COLO829 (cell line): ENCODE measurements at regions not wholly inside any gene's neighbourhood (a gene's known extent, or its start where the extent isn't known, plus 50 kb on each side); places are given as distances from the start of the nearest gene placed in this dataset.
A peak's percentile ranks its signal among the peaks of the same experiment; 100 is the strongest.

Experiments
- DNase-seq: peaks from one replicate; pipeline ENCODE4 v3.0.0; 2012; ENCODE audit warnings: low spot score

- DNase-seq = peak; percentile 57
Observed at GRCh38 chr3:40858364-40859115, 333.8 kb downstream of the ZNF621 start.

- DNase-seq = no peak
Observed at GRCh38 chr3:40862946-40863345, 336.4 kb upstream of the CTNNB1 start.

DNA sequence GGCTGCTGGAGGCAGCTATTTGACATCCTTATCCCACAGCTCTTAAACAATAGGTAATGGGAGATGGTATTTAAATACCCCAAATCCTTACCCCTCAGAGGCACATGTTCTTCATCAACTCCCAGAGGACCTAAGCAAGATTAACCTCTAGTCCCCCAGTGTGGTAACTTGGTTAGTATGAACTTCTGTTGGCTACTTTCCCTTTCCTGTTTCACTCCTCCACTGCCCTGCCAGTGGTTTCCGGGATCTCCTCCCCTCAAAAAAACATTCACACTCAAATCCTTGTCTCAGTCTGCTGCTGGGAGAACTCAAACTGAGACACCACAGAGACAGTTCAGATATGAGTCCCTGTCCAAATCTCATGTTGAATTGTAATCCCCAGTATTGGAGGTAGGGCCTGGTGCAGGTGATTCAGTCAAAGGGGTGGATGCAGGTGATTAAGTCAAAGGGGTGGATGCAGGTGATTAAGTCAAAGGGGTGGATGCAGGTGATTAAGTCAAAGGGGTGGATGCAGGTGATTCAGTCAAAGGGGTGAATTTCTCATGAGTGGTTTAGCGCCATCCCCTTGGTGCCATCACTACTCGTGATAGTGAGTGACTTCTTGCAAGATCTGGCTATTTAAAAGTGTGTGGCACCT lies 335.0 kb upstream of the CTNNB1 start:
- DNase-seq = no peak

DNA sequence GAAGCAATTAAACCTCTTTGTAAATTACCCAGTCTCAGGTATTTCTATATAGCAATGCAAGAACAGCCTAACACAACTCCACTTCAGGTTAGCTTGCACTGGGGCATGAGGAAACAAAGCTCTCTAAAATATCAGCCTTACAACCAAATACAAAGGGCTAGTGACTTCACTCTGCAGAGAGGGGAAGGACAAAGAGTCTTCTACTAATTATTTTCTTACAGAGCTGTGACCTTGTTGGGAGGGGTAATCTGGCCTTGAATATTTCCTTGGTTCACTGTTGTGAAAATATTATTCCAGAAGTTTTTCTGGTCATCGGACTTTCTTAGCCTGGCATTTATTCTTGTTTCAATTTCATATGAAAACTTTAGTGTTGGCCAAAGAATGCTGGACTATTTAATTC lies 334.4 kb upstream of the CTNNB1 start:
- DNase-seq = no peak

DNA sequence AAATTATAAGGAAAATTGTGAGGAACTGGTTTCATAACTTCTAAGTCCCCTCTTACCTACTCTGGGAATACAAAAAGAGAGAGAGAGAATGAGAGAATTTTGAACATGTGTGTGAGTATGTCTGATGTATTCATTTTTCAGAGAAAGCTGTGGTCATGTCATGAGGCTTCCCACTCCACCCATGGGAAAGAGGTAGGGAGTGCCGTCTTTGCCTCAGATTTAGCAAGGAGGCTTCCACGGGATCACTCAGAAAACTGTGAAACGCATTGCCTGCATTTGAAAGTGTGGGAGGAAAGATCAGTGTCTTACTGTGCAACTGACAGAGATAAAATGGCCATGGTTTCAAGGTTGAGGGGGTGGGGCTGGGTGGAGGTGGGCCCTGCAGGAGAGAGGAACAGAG lies 331.5 kb upstream of the CTNNB1 start:
- no peak for DNase-seq

DNA sequence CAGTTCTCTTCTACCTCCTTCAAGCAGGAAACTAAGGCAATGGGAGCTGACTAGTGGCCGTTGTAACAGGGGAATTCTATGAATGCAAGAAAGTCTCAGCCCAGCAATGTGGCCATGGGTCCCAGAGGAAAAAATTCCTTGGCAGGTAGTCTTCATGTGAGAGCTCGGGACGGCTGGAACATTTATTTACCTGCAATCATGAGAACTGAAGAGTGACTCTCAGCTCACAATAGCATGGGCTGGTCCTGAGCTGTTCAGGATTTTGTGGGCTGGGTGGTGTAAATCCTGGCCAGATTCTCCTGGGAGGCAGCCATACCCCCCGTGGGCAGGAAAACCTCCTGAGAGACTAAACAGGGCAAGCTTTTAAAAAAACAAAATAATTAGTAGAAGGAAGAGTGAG lies 330.3 kb upstream of the CTNNB1 start:
- no peak for DNase-seq

GRCh38 chr3:40869939-40870338 lies 329.4 kb upstream of the CTNNB1 start:
- DNase-seq = no peak

DNA sequence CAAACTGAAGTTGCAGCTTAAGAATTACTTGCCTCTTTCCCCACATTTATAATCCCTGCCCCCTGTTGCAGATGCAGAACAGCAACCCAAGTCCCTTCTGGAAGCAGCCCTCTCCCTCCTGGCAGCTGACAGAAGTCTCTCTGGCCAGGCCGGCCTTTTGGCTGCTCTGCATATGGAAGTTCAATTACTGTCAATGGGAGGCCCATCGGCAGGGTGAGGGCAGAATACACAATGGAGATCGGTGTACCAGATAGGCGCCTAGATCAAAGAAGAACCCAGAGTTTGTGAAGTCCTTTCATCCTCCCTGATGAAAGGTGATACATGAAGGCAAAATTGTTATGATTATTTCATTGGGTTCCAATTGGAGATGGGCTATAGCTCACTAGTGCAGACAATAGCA lies 327.9 kb upstream of the CTNNB1 start:
- DNase-seq = no peak

DNA sequence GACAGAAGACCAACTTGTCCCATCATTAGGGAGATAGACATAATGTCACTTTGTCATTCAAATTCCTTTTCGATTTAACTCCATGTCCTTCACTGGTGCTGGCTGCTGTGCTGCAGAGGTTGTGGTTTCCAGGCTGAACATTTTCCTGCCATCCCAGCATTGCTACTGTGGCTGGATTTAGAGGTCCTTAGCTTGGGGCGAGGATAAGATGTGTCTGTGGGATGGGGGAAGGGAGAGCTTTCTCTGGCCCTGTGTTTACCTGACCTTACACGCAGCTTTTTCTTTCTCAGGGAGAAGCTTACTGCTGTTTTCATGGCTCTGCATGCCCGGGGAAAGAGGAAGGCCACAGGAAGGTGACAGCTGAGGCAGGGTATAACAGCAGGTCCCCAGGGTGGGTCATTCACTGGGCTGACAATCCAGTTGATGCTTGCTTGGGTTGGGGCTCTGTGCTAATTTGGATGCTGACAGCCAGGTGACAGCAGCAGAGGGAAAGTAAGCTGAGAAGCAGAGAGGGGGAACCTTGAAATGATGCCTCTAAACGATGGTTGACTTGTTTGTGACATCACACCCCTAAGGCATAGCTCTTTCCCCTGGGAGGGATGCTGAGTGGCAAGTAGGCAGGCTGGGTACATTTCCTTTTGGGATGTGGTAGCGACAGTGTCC lies 326.9 kb upstream of the CTNNB1 start:
- DNase-seq = no peak

DNA sequence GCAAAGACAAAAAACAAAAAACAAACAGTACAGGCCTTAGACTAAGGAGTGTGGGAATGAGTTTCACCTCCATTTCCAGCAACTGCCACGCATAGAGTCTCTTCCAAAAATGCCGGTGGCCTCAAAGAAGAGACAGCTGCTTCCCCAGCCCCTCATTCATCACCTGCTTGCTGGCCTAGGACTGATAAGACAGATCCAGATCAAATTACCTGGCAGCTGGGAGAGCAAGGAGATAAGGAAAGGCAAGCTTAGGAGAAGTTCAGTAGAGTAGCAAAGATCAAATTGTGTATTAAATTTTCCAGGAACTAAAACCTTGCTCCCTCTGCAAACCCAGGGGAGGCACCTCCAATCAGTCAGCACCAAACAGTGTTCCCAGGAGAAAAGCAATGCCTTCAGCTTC lies 325.8 kb upstream of the CTNNB1 start:
- DNase-seq = no peak

GRCh38 chr3:40873934-40874699 lies 325.2 kb upstream of the CTNNB1 start:
- DNase-seq = no peak

DNA sequence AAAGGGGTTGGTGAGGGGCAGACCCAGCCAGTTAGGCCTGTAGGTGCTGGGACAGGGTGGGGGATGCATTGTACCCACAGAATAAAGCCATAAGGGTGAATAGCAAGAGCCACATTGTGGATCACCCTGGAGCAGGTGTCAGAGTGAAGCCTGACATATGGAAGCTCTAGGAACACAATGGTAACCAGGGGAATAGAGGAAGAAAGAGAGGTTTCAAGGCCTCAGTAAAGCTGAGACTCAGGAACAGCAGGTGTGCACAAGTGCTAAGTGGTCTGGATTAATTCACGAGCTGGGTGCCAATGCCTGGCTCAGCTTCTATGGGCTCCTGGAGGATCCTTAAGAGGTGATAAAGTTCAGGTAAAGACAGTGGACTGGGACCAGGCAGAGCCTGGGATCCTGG lies 323.7 kb upstream of the CTNNB1 start:
- DNase-seq = no peak

DNA sequence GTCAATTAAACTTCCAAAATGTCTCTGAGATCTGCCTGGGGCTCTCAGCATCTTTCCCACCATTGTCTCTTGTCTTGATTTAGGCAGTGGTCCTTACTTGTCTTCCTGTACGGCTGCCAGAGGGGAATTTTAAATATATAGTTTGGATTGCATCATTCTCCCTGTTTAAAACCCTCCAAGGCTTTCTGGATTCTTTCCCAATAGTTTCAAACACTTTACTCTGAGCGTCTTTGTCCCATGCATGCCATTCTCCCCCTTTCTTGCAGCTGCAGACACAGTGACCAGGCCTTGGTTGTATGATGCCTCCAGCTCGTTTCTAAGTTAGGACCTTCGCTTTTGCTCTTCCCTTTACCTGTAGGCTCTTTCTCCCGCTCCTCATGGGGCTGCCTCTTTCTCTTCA lies 323.3 kb upstream of the CTNNB1 start:
- no peak for DNase-seq

- no peak for DNase-seq
Observed at GRCh38 chr3:40876496-40876895, 322.8 kb upstream of the CTNNB1 start.

DNA sequence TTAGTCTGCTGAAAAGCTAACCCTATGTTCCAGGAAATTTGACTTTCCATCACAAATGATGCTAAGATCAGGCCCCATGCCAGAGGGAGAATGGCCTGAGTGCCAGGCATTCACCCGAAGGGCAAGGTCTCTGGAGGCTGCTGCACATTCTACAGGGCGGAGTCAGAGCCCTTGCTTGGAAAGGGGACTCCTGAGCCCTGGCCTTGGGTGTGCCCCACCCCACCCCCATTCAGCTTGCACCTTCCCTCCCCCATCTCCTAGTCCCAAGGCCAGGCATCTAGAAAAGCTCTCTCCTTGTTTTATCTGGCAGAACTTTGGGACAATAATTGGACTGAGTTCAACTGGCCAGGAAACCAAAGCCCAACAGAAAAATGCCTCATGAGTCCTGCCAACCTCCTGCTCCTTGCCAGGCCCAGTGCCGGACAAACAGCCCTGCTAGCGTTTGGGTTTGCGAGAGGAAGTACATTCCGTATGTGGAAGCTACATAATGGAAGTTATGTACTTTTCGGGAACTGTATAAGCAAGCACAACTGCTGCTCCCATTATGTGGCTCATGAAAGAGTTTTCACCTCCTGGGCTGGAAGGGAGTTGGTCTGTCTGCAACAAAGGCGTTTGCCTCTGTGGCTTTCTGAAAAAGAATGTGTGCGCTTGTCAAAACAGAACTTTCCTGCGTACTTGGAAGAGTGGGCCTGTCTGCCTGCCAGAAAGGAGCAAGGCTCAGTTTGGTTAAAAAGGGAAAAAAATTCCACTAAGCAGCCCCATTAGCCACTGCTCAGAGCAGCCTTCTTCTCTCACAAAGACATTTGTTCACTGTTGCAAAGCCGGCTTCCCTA lies 321.5 kb upstream of the CTNNB1 start:
- DNase-seq = peak; percentile 35

DNA sequence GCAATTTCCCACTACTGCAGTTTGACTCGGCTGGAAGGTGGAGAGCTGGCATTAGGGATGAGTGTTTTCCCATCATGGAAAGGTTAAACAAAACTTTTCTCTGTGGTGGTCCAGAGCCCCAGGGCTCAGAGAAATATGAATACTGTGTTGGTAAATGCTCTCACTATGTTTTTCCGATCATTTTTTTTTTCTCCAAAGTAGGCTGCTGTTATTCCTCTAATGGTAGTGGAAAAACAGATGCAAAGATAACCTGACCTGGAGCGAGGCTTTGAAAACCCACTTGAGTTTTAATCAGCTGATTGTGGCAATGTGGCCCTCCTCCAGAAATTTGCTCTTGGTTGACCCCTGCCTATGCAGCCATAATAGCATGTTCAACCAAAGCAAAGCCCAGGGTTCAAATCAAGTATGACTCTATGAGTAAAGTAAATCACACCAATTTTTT lies 320.8 kb upstream of the CTNNB1 start:
- no peak for DNase-seq

GRCh38 chr3:40885430-40885829 lies 313.9 kb upstream of the CTNNB1 start:
- DNase-seq = no peak

DNA sequence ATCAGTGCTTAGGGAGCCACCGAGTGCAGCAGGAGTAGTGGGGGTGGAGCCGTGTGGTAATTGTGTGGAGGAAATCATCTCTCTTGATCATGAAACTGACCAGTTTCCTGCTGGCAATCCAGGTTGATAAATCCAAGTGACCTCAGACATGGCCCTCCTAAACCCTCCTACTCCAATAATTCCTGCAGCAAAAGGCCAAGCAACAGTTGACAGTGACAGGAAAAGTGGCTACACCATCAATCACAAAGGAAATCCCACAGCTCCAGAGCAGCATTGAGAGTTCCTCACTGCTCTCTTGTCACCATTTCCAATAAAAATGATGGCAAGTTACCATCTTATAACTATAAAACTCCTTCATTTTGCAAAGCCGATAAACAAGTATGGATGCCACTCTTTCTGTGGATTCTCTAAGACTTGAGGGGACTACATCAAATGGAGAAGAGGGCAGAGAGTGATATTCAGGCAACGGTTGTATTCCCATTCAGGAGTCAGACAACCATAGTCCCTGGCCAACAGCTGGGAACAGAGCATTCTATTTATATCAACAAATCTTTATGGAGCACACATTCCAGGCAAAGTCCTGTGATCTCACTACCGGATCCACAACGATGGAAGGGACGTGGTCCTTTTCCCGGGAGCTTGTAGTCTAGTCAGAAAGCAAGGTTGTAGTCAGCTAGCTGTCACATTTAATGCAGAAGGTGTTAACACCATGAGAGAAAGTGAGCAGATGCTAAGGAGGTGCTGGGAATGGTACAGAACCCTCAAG lies 312.5 kb upstream of the CTNNB1 start:
- DNase-seq = no peak

DNA sequence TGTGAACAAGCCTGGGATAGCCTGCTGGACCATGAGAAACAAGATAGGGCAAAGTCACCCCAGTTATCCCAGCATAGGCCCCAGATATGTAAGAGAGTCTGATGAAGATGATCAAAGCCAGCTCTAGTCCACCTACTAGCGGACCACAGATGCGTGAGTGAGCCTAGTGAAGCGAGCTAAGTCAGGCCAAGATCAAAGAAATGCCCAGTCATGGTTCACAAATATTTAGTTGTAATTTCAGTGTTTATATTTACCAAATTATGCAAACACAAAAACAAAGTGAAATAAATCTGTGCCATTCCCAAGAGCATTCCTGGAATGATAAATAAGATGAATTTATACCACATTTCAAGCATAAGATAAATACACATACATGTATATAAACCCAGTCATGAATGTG lies 308.1 kb upstream of the CTNNB1 start:
- no peak for DNase-seq

DNA sequence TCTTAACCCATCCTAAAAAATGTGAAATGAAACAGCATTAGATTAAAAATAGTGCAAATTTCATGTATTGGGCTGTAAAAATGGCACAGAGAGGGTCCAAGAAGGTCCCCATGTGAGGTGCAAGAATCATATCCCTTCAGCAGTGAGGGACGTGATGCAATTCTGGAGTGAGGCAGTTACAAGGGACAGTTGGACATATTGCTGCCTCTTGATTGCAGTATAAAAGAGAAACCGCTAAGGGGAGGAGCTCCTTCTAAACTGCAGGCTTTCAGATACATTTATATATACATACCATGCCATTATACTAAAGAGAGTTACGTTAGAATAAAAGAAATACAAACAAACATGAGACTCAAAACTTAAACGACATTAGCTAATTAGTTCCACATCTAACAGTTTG lies 304.2 kb upstream of the CTNNB1 start:
- DNase-seq = no peak

GRCh38 chr3:40899286-40899712 lies 300.0 kb upstream of the CTNNB1 start:
- DNase-seq = no peak
